Adrenal gland (tissue), 5 donors: ENCODE measurements at regions not wholly inside any gene's neighbourhood (a gene's known extent, or its start where the extent isn't known, plus 50 kb on each side); places are given as distances from the start of the nearest gene placed in this dataset.

Source experiments
- CTCF ChIP-seq, 6 experiments: fragments of 450-650 bp in 4 of 6; fragments of 200-600 bp in 2 of 6; sonication (generic) in 1 of 6; IDR thresholded peaks; 1 replicate in 5 of 6; 2 replicates in 1 of 6; pipeline versions ENCODE4 v1.5.1 to v1.8.0; 2016 to 2021; ENCODE audit warnings: antibody characterized with exemption in 6 of 6, mild to moderate bottlenecking in 2 of 6, moderate library complexity in 1 of 6
- POLR2A ChIP-seq, 2 donors: fragments of 450-650 bp; IDR thresholded peaks; one replicate each; pipeline ENCODE4 v1.6.1; 2017; ENCODE audit warnings: antibody characterized with exemption in 2 of 2, mild to moderate bottlenecking in 2 of 2, moderate library complexity in 1 of 2
- donor health status: DM: no; HTN: no; CAD: no.

DNA sequence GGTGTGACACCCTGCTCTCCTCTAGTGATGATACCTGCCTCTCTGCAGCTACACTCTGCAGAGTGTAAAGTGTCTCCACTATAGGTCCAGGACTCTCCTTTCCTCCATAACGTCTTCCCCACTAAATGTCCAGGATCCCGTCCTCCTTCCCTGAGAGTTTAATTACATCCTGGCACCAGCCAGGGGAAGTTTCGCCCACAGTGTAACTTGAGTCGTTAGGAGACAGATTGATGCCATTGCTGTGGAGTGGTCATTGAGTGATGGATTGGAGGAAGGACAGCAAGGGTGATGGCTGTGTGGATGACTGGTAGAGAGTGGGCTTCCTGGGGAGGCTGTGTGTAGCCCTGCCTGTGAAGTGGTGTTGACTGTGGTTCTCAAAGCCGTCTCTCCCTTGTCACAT lies 84.0 kb upstream of the TMEM132D start:
- TF ChIP-seq CTCF (IDR thresholded peaks at IDR 0.05) (no peak), POLR2A (IDR thresholded peaks at IDR 0.05) (no peak)
